Lower leg skin (tissue), 4 donors: ENCODE measurements at regions not wholly inside any gene's neighbourhood (a gene's known extent, or its start where the extent isn't known, plus 50 kb on each side); places are given as distances from the start of the nearest gene placed in this dataset.

Experiments used
- DNase-seq, 2 donors: peaks; one replicate each; pipeline ENCODE4 v3.0.0-alpha.2; 2019; ENCODE audit warnings: low spot score in 2 of 2
- H3K4me3 ChIP-seq: fragments of 200-600 bp; sonication (generic); 2 replicates; pipeline ENCODE4 v1.5.1; 2017; ENCODE audit warnings: mild to moderate bottlenecking, low read depth; ENCODE audit not compliant: poor library complexity, severe bottlenecking
- CTCF ChIP-seq, 3 donors: fragments of 450-650 bp; IDR thresholded peaks; one replicate each; pipeline ENCODE4 v1.5.1; 2016; ENCODE audit warnings: antibody characterized with exemption in 3 of 3, mild to moderate bottlenecking in 3 of 3, moderate library complexity in 2 of 3
- POLR2A ChIP-seq, 2 donors: fragments of 450-650 bp; IDR thresholded peaks; one replicate each; pipeline ENCODE4 v1.6.1; 2016 to 2017; ENCODE audit warnings: antibody characterized with exemption in 2 of 2, mild to moderate bottlenecking in 1 of 2, moderate library complexity in 1 of 2
- whole genome bisulfite sequencing, 2 donors: methylation state at CpG; one replicate each; pipeline ENCODE4 v1.1.5; 2018; 5-methylcytosine and 5-hydroxymethylcytosine counted together
- intact Hi-C: fragments of 100-400 bp; cut with DNase I; formaldehyde crosslinking; loops from one replicate; pipeline ENCODE4 v1.15.0; 2023; ENCODE audit warnings: low total_unique reads

DNA sequence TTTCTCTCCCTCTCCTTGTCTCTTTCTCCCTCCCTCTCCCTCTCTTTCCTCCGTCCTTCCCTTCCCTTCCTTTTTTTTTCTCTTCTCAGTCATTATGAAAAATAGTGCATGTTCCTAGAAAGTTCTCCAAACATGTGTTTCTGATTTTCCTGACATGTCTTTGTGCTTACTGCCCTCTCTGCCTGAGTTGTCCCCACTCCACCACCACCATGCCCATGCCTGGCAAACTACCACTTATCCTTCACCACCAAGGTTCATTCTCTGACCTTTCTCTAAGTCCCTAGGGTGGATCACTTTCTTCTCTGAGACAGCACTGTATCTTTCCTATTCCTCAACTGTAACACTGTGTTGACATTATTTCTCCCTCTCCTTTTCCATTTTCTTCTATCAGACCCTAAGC lies 98.2 kb downstream of the LACC1 start:
- 64 to 100% methylated on average over 1 of the region's 1 CpG for WGBS, 2 donors
- TF ChIP-seq CTCF (IDR thresholded peaks at IDR 0.05), result no peak
- no peak for TF ChIP-seq POLR2A (IDR thresholded peaks at IDR 0.05)
- H3K4me3 ChIP-seq, result no peak overlapping the region
- DNase-seq, result no peak
- intact Hi-C loops, result no loop called here

GRCh38 chr13:43978688-43979087 lies 99.0 kb downstream of the LACC1 start:
- no peak for DNase-seq
- intact Hi-C loops, result no loop called here
- 87 to 89% methylated on average over 5 of the region's 5 CpGs for WGBS, 2 donors
- no peak overlapping the region for H3K4me3 ChIP-seq
- TF ChIP-seq CTCF (IDR thresholded peaks at IDR 0.05), result no peak
- TF ChIP-seq POLR2A (IDR thresholded peaks at IDR 0.05), result no peak

DNA sequence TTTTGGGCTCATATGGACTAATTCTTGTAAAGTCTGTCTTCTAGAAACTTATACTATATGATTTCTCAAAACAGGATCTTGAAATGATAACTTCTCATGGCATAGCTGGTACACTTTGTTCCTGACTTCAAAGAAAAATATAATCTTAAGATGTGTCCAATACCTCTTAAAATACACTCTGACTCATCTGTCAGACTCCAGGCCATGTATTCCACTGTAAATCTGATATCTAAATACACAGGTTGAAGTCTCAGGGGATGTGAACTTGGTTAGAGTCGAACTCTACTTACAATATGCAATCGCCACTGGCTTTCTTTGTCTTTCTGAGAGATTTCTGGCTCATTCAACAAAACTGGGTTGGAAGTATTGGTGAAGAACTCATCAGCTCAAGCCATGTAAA lies 99.8 kb downstream of the LACC1 start:
- no peak for TF ChIP-seq POLR2A (IDR thresholded peaks at IDR 0.05)
- no peak for TF ChIP-seq CTCF (IDR thresholded peaks at IDR 0.05)
- no peak overlapping the region for H3K4me3 ChIP-seq
- no peak for DNase-seq
- WGBS, 2 donors, result 64 to 77% methylated on average over 2 of the region's 2 CpGs
- intact Hi-C loops, result no loop called here

DNA sequence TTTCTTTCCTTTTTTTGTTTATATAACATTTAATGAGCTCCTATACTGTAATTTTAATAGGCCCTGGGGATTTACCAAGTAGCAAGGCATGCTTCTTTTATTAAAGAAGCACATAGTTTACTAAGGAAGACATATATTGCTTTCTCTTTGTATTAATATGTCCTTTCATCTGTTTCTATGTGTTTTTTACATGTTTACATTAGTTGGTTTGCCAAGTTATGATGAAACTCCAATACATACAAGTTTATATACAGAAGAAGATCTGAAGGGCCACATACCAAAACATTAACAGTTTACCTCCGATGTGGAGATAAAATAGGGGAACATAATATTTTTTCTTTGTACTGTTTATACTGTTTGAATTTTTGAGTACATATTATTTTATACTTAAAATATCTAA lies 100.9 kb downstream of the LACC1 start:
- no peak for TF ChIP-seq POLR2A (IDR thresholded peaks at IDR 0.05)
- no peak for TF ChIP-seq CTCF (IDR thresholded peaks at IDR 0.05)
- intact Hi-C loops, result no loop called here
- no peak overlapping the region for H3K4me3 ChIP-seq
- DNase-seq, result no peak
- 73 to 86% methylated on average over 1 of the region's 1 CpG for WGBS, 2 donors

DNA sequence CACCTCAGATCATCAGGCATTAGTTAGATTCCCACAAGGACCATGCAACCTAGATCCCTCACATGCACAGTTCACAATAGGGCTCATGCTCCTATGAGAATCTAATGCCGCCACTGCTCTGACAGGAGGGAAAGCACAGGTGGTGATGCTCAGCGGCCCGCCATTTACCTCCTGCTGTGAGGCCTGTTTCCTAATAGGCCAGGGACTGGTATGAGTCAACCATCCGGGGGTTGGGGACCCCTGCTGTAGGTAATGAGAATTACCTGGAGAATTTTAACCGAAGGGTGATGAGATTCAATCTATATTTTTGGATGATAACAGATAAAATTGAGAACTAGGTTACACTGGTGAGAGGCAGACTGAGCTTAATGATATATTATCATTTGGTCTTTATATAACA lies 101.4 kb downstream of the LACC1 start:
- DNase-seq, result no peak
- TF ChIP-seq CTCF (IDR thresholded peaks at IDR 0.05) (no peak), POLR2A (IDR thresholded peaks at IDR 0.05) (no peak)
- WGBS, 2 donors, result 92% methylated on average over 5 of the region's 5 CpGs
- intact Hi-C loops, result no loop called here
- no peak overlapping the region for H3K4me3 ChIP-seq

DNA sequence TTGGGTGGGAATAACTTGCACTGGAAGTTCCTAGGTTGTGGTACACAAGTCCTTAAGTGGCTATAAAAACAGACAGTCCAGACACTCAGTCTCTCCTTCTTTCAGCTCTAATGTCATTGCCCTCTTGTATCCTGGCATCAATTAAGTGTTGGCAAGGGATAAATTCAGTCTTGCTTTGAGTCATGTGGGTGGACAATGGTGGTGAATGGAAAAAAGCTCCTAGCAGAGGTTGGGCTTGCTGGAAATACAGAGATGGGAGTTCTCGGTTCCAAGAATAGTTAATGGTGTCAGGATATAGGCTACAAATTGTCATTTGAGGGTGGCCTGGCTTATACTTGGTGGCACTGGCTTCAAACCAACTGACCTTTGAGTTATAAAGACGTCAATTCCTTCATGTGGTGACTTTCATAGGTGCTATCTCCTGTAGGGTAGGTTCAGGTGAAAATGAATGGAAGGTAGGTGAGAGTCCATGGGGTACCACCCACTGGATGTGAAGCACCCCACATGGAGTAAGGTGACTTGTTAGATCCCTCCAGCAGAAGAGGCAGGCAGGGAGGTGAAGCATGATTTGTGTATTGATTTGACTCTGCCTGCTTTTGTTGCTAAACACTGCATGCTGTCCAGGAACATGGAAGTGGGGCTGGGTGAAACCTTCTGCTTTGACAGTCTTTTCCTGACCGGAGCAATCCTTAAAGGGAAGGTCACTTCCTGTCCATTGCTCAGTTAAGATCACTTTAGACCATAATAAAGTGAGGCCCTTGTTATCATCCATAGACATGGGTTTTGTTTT lies 102.0 kb downstream of the LACC1 start:
- TF ChIP-seq CTCF (IDR thresholded peaks at IDR 0.05) (no peak), POLR2A (IDR thresholded peaks at IDR 0.05) (no peak)
- no peak for DNase-seq
- 78 to 93% methylated on average over 3 of the region's 3 CpGs for WGBS, 2 donors
- no peak overlapping the region for H3K4me3 ChIP-seq
- intact Hi-C loops, result no loop called here
